ENCODE measurements at regions not wholly inside any gene's neighbourhood (a gene's known extent, or its start where the extent isn't known, plus 50 kb on each side); places are given as distances from the start of the nearest gene placed in this dataset.
"Not testable (repeated sequence)": the region's sequence is repeated elsewhere in the genome, so short reads cannot be mapped to it uniquely, and the experiment has no call there.

GRCh38 chr22:34326901-34327300 lies 406.6 kb upstream of the LARGE1 start:
- DNase-seq: no peak

GRCh38 chr22:34330432-34330831 lies 410.2 kb upstream of the LARGE1 start:
- DNase-seq: no peak

GRCh38 chr22:34333285-34333684 lies 413.0 kb upstream of the LARGE1 start:
- no peak for DNase-seq

- no peak for DNase-seq
Measured at GRCh38 chr22:34334893-34335292, 414.6 kb upstream of the LARGE1 start.

GRCh38 chr22:34344702-34345101 lies 424.4 kb upstream of the LARGE1 start:
- no peak for DNase-seq

GRCh38 chr22:34354071-34354817 lies 434.0 kb upstream of the LARGE1 start:
- no peak for DNase-seq

GRCh38 chr22:34356481-34356880 lies 436.2 kb upstream of the LARGE1 start:
- DNase-seq: no peak

GRCh38 chr22:34370711-34371110 lies 450.4 kb upstream of the LARGE1 start:
- DNase-seq: no peak

GRCh38 chr22:34379825-34380224 lies 459.5 kb upstream of the LARGE1 start:
- DNase-seq: no peak

- DNase-seq: no peak
Measured at GRCh38 chr22:34380532-34380931, 460.3 kb upstream of the LARGE1 start.

- no peak for DNase-seq
Measured at GRCh38 chr22:34390400-34390799, 470.1 kb upstream of the LARGE1 start.

GRCh38 chr22:34395370-34395769 lies 475.1 kb upstream of the LARGE1 start:
- no peak for DNase-seq

- no peak for DNase-seq
Measured at GRCh38 chr22:34403667-34404066, 483.4 kb upstream of the LARGE1 start.

- DNase-seq: no peak
Measured at GRCh38 chr22:34410111-34410510, 489.8 kb upstream of the LARGE1 start.

GRCh38 chr22:34414467-34415440 lies 494.5 kb upstream of the LARGE1 start:
- peak; percentile 47 for DNase-seq

GRCh38 chr22:34416022-34416860 lies 496.0 kb upstream of the LARGE1 start:
- DNase-seq: peak; percentile 28

- not testable (repeated sequence) for DNase-seq
Measured at GRCh38 chr22:34422948-34423347, 502.7 kb upstream of the LARGE1 start.

- peak; percentile 91 for DNase-seq
Measured at GRCh38 chr22:34427436-34427835, 507.2 kb upstream of the LARGE1 start.

GRCh38 chr22:34427841-34428240 lies 507.6 kb upstream of the LARGE1 start:
- DNase-seq: peak; percentile 46

- peak; percentile 91 for DNase-seq
Measured at GRCh38 chr22:34429314-34429713, 509.0 kb upstream of the LARGE1 start.

- no peak for DNase-seq
Measured at GRCh38 chr22:34430386-34430785, 510.1 kb upstream of the LARGE1 start.

GRCh38 chr22:34434371-34434770 lies 514.1 kb upstream of the LARGE1 start:
- DNase-seq: no peak

GRCh38 chr22:34437140-34437539 lies 516.9 kb upstream of the LARGE1 start:
- no peak for DNase-seq
